Activated B cell treated with CpG ODN at 0.5 μM for 24 hours (primary cell): ENCODE measurements at regions not wholly inside any gene's neighbourhood (a gene's known extent, or its start where the extent isn't known, plus 50 kb on each side); places are given as distances from the start of the nearest gene placed in this dataset.

Experiments
- ATAC-seq: fragments of 200-7000 bp; cut with Tn5 transposase; one replicate; pipeline ENCODE4 v1.10.0; 2021; ENCODE audit warnings: low read depth, mild to moderate bottlenecking, moderate library complexity
- CTCF ChIA-PET: fragments of 350-600 bp; sonication (Branson Sonifier 250); formaldehyde crosslinking; loops from one replicate; lab custom pipeline; 2021; ENCODE audit warnings: antibody characterized with exemption; lab: Charles Lee
- POLR2A ChIA-PET: fragments of 350-600 bp; sonication (Branson Sonifier 250); formaldehyde crosslinking; loops from one replicate; lab custom pipeline; 2021; ENCODE audit warnings: antibody characterized with exemption; lab: Charles Lee
- DNase-seq: peaks from one replicate; pipeline ENCODE4 v3.0.0; 2022
- H3K27ac Mint-ChIP-seq: one replicate; pipeline ENCODE4 v1.8.0; 2020; ENCODE audit warnings: mixed read lengths
- H3K27me3 Mint-ChIP-seq: one replicate; pipeline ENCODE4 v1.8.0; 2021; ENCODE audit warnings: mixed read lengths
- H3K36me3 Mint-ChIP-seq: one replicate; pipeline ENCODE4 v1.8.0; 2021; ENCODE audit warnings: low read depth, mixed read lengths
- H3K4me1 Mint-ChIP-seq: one replicate; pipeline ENCODE4 v1.8.0; 2021; ENCODE audit warnings: mixed read lengths
- H3K4me3 Mint-ChIP-seq: one replicate; pipeline ENCODE4 v1.8.0; 2020; ENCODE audit warnings: mild to moderate bottlenecking, mixed read lengths
- H3K9me3 Mint-ChIP-seq: one replicate; pipeline ENCODE4 v1.8.0; 2020; ENCODE audit warnings: mixed read lengths
- intact Hi-C: fragments of 100-400 bp; cut with micrococcal nuclease; formaldehyde crosslinking; loops from one replicate; pipeline ENCODE4 v1.15.1; 2024
- TF ChIP-seq, protein P1 (sequence below): fragments of 200-600 bp; IDR thresholded peaks from one replicate; pipeline ENCODE4 v1.8.0; 2022; ENCODE audit warnings: antibody characterized with exemption, mild to moderate bottlenecking

- Mint-ChIP-seq H3K4me1 (peaks cover 33% of the 10 kb centered on the region), H3K36me3 (no peaks in the 10 kb centered on the region), H3K27ac (peak overlapping the region; percentile 83), H3K4me3 (peak overlapping the region; percentile 20), H3K9me3 (no peaks in the 10 kb centered on the region), H3K27me3 (no peaks in the 10 kb centered on the region)
- intact Hi-C loops: loop anchor here (1.0 kb wide), 2 partner anchors 19 to 51 kb away; partner anchors contain the start of gene TAB2
- CTCF ChIA-PET: no interaction called here
- DNase-seq (no peak), ATAC-seq (peak; percentile 26)
- POLR2A ChIA-PET: interaction anchor here (0.6 to 2.2 kb wide), 4 partner anchors 18 to 575 kb away, joined by 3 to 15 read pairs (median 3); partner anchors contain the start of gene TAB2
- TF ChIP-seq, protein P1, sequence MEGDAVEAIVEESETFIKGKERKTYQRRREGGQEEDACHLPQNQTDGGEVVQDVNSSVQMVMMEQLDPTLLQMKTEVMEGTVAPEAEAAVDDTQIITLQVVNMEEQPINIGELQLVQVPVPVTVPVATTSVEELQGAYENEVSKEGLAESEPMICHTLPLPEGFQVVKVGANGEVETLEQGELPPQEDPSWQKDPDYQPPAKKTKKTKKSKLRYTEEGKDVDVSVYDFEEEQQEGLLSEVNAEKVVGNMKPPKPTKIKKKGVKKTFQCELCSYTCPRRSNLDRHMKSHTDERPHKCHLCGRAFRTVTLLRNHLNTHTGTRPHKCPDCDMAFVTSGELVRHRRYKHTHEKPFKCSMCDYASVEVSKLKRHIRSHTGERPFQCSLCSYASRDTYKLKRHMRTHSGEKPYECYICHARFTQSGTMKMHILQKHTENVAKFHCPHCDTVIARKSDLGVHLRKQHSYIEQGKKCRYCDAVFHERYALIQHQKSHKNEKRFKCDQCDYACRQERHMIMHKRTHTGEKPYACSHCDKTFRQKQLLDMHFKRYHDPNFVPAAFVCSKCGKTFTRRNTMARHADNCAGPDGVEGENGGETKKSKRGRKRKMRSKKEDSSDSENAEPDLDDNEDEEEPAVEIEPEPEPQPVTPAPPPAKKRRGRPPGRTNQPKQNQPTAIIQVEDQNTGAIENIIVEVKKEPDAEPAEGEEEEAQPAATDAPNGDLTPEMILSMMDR: no peak
Observed at GRCh38 chr6:149265945-149266344, 51.6 kb upstream of the TAB2 start.

DNA sequence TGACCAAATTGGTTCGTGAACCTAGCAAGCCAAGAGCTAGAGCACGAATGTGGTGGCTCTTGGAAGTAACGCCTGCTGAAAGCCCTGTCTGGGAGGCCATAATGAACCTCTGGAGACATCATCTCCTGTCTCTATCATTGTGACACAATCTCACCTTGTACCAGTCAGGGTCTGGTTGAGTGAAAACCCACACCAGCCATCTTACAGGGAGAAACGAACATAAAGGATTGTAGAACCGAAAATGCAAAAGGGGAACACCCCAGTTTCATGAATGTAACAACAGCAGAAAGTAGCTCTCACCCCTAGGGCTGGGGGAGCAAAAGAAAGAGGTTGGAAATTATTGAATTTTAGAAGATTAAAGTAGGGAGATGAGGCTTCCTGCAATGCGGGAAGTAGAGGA lies 50.9 kb upstream of the TAB2 start:
- Mint-ChIP-seq H3K9me3 (no peaks in the 10 kb centered on the region), H3K4me1 (peaks cover 40% of the 10 kb centered on the region), H3K36me3 (no peaks in the 10 kb centered on the region), H3K27me3 (no peaks in the 10 kb centered on the region), H3K4me3 (peak overlapping the region; percentile 67), H3K27ac (peak overlapping the region; percentile 83)
- TF ChIP-seq, protein P1: no peak
- CTCF ChIA-PET: interaction anchor here (1.0 to 1.5 kb wide), 3 partner anchors 11 to 166 kb away, joined by 3 read pairs; no protein-coding TSS in a partner anchor
- intact Hi-C loops: loop anchor here (1.0 kb wide), 2 partner anchors 19 to 51 kb away; partner anchors contain the start of gene TAB2
- DNase-seq: no peak
- POLR2A ChIA-PET: interaction anchor here (0.5 to 2.2 kb wide), 4 partner anchors 20 to 83 kb away, joined by 3 to 15 read pairs (median 10); partner anchors contain the start of gene TAB2
- ATAC-seq: peak; percentile 79

DNA sequence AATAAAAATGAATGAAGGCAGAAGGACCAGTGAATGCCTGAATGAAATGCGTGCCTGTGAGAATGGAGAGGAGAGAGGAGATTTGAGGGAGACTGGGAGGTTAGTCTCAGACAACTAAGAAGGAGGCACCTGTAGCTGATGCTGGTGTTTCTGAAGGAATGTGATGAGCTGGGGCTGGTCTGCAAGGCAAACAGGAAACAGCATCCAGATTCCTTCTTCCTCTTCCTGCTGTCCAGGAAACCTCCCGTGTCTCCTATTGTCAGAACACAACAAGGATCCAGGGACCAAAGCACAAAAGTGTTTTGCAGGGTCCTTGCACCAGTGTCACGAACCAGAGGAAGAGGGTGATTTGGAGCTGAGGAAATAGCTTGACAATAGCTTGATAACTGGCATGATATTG lies 50.4 kb upstream of the TAB2 start:
- no peaks in the 10 kb centered on the region for H3K9me3 Mint-ChIP-seq
- TF ChIP-seq, protein P1: no peak
- intact Hi-C loops: no loop called here
- no peak for DNase-seq
- no peaks in the 10 kb centered on the region for H3K36me3 Mint-ChIP-seq
- CTCF ChIA-PET: interaction anchor here (1.0 to 1.5 kb wide), 3 partner anchors 12 to 165 kb away, joined by 3 read pairs; no protein-coding TSS in a partner anchor
- ATAC-seq: no peak
- H3K4me1 Mint-ChIP-seq: peaks cover 44% of the 10 kb centered on the region
- H3K4me3 Mint-ChIP-seq: peak overlapping the region; percentile 67
- POLR2A ChIA-PET: interaction anchor here (0.5 to 2.2 kb wide), 4 partner anchors 21 to 82 kb away, joined by 3 to 15 read pairs (median 10); partner anchors contain the start of gene TAB2
- no peaks in the 10 kb centered on the region for H3K27me3 Mint-ChIP-seq
- peak overlapping the region; percentile 83 for H3K27ac Mint-ChIP-seq

DNA sequence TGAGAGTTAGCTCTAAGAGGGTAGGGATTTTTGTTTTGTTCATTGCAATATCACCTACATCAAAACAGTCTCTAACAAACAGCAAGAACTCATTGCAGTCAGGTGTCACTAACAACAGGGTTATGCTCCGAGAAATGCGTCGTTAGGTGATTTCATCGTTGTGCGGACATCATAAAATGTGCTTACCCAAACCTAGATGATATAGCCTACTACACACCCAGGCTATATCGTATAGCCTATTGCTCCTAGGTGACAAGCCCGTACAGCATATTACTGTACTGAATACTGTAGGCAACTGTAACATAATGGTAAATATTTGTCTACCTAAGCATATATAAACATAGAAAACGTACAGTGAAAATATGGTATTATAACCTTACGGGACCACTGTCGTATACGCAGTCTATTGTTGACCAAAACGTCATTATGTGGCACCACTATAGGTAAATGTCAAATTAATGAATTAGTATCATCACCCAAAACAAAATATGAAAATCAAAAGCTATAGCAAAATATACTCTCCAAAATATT lies 49.9 kb upstream of the TAB2 start:
- intact Hi-C loops: no loop called here
- H3K36me3 Mint-ChIP-seq: no peaks in the 10 kb centered on the region

More for the DNA sequence above, 49.9 kb upstream of the TAB2 start:
- H3K4me1 Mint-ChIP-seq: peaks cover 49% of the 10 kb centered on the region
- ChIA-PET POLR2A (interaction anchor here (0.6 to 2.2 kb wide), 3 partner anchors 21 to 1332 kb away, joined by 7 to 15 read pairs (median 14); partner anchors contain the start of genes PLEKHG1 and TAB2), CTCF (interaction anchor here (1.0 to 1.5 kb wide), 3 partner anchors 12 to 165 kb away, joined by 3 read pairs; no protein-coding TSS in a partner anchor)
- TF ChIP-seq, protein P1: no peak
- no peaks in the 10 kb centered on the region for H3K9me3 Mint-ChIP-seq
- DNase-seq (no peak), ATAC-seq (no peak)
- no peak overlapping the region for H3K4me3 Mint-ChIP-seq
- H3K27me3 Mint-ChIP-seq: no peaks in the 10 kb centered on the region
- peak overlapping the region; percentile 83 for H3K27ac Mint-ChIP-seq
